ENCODE measurements at regions not wholly inside any gene's neighbourhood (a gene's known extent, or its start where the extent isn't known, plus 50 kb on each side); places are given as distances from the start of the nearest gene placed in this dataset.

DNA sequence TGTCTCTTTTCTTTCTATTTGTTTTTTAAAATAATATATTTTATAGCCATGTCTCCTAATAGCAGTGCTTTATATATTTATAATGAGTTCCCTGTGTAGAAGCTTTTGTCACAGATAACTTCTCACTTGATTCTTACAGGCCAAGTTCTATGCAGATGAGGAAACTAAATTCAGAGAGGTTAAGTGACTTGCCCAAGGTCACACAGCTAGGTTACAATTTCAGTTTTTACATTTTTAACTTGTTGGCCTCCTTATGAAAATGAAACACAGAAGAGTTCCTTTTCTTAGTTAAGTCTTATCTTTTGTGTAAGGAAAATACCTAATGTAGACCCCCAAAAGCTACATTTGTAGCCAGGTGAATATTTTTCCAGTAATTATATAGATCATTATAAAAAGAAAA, 83.3 kb upstream of the SOX2 start:
- TF ChIP-seq, protein P1, sequence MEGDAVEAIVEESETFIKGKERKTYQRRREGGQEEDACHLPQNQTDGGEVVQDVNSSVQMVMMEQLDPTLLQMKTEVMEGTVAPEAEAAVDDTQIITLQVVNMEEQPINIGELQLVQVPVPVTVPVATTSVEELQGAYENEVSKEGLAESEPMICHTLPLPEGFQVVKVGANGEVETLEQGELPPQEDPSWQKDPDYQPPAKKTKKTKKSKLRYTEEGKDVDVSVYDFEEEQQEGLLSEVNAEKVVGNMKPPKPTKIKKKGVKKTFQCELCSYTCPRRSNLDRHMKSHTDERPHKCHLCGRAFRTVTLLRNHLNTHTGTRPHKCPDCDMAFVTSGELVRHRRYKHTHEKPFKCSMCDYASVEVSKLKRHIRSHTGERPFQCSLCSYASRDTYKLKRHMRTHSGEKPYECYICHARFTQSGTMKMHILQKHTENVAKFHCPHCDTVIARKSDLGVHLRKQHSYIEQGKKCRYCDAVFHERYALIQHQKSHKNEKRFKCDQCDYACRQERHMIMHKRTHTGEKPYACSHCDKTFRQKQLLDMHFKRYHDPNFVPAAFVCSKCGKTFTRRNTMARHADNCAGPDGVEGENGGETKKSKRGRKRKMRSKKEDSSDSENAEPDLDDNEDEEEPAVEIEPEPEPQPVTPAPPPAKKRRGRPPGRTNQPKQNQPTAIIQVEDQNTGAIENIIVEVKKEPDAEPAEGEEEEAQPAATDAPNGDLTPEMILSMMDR (IDR thresholded peaks at IDR 0.05; ENCODE audit: insufficient read depth, low read length, poor library complexity, severe bottlenecking), result no peak
- TF ChIP-seq EZH2phosphoT487 (conservative IDR thresholded peaks at IDR 0.05; ENCODE audit: low read length), result no peak

All from SU-DHL-6 (cell line).